ENCODE measurements at regions not wholly inside any gene's neighbourhood (a gene's known extent, or its start where the extent isn't known, plus 50 kb on each side); places are given as distances from the start of the nearest gene placed in this dataset.

DNA sequence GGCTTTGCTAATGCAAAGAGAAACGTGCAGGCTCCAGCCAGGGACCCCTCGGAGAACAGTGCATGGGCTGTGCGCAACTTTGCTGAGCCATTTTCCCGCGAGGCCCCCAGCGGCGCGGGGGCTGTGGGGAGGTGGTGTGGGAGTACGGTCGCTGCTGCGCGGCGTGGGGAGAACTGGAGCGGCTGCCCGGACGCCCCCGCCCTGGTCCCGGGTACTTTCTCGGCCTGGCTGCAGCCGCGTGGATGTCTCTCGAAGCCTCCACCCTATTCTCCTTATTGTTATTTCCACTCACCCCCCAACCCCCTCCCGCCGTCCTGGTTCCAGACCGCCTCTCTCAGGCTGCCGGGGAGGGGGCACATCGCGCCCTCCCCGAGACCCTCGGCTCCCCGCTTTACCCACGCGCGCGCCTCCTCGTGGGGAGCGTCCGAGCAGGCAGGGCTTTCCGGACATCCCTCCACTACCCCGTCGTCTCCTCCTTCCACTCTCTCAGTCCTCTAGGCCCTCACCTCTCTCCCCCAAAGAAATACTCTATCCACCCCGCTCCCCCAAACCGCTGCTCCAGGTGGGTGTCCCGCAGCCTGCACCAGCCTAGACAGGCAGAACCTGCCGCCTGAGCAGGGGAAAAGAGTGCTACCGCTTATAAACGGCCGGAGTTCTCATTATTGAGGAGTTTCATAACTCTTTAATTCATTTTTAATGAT, 68.6 kb upstream of the TBCA start:
- TF ChIP-seq CTCF (IDR thresholded peaks at IDR 0.05) (peak in 1 of 6 experiments; percentile 9), EP300 (IDR thresholded peaks at IDR 0.05) (no peak), POLR2A (IDR thresholded peaks at IDR 0.05) (no peak), POLR2AphosphoS5 (IDR thresholded peaks at IDR 0.05) (no peak)
